Endothelial cell of umbilical vein (primary cell): ENCODE measurements at regions not wholly inside any gene's neighbourhood (a gene's known extent, or its start where the extent isn't known, plus 50 kb on each side); places are given as distances from the start of the nearest gene placed in this dataset.

ENCODE experiments used
- BruUV-seq: library from RNA; stranded (reverse); fragments of 400-500 nt; replicated peaks from 2 replicates; lab custom pipeline; 2021; lab: Mats Ljungman, UMichigan
- CTCF ChIA-PET: fragments of 300-600, 350-600 bp; sonication (Branson Sonifier 250); formaldehyde crosslinking; loops from one replicate; lab custom pipeline; 2021; ENCODE audit warnings: antibody characterized with exemption, inconsistent platforms; lab: Charles Lee
- POLR2A ChIA-PET: fragments of 300-600, 350-600 bp; sonication (Branson Sonifier 250); formaldehyde crosslinking; loops from one replicate; lab custom pipeline; 2021; ENCODE audit warnings: antibody characterized with exemption, inconsistent platforms; lab: Charles Lee
- DNase-seq: peaks from one replicate; pipeline ENCODE4 v3.0.0-alpha.2; 2011; ENCODE audit warnings: low read depth, low spot score
- FAIRE-seq: peaks from 2 replicates; lab custom pipeline; 2011; peaks lifted over from hg19 to GRCh38; lab: Jason Lieb, UNC
- H2AFZ ChIP-seq: 2 replicates; pipeline ENCODE4 v1.6.0; 2012; ENCODE audit warnings: low read depth, low read length, control low read depth, inconsistent platforms
- H3K27ac ChIP-seq: 2 replicates; pipeline ENCODE4 v1.5.1; 2011; ENCODE audit warnings: low read depth, mild to moderate bottlenecking, control low read depth, low read length, moderate library complexity; ENCODE audit not compliant: insufficient read depth
- H3K27me3 ChIP-seq, 2 experiments: 2 replicates each; pipeline versions ENCODE4 v1.6.0 to v1.6.1; 2011; ENCODE audit warnings: low read length in 2 of 2, mixed read lengths in 1 of 2; ENCODE audit not compliant: control insufficient read depth in 2 of 2, insufficient read depth in 2 of 2
- H3K36me3 ChIP-seq, 2 experiments: 2 replicates in 1 of 2; 3 replicates in 1 of 2; pipeline ENCODE4 v1.5.1; 2011; ENCODE audit warnings: low read length in 2 of 2, mild to moderate bottlenecking in 1 of 2, moderate library complexity in 1 of 2; ENCODE audit not compliant: control insufficient read depth in 2 of 2, insufficient read depth in 2 of 2; ENCODE audit errors: extremely low read depth in 1 of 2
- H3K4me1 ChIP-seq: 3 replicates; pipeline ENCODE4 v1.5.1; 2011; ENCODE audit warnings: mild to moderate bottlenecking, low read length; ENCODE audit not compliant: control insufficient read depth, insufficient read depth; ENCODE audit errors: extremely low read depth
- H3K4me2 ChIP-seq: 2 replicates; pipeline ENCODE4 v1.6.1; 2011; ENCODE audit warnings: low read length, control low read depth, mixed read lengths; ENCODE audit not compliant: insufficient read depth
- H3K4me3 ChIP-seq, 3 experiments: fragments of 200-600 bp in 1 of 3; sonication (generic), shearing (Covaris generic) in 1 of 3; replicated peaks in 1 of 3; 2 replicates each; pipeline ENCODE4 v1.5.1; 2011 to 2016; ENCODE audit warnings: control low read depth in 3 of 3, low read length in 3 of 3, mild to moderate bottlenecking in 2 of 3, inconsistent platforms in 1 of 3, low read depth in 1 of 3, moderate library complexity in 1 of 3; ENCODE audit not compliant: insufficient read depth in 1 of 3
- H3K79me2 ChIP-seq: 2 replicates; pipeline ENCODE4 v1.6.0; 2012; ENCODE audit warnings: low read length, inconsistent platforms; ENCODE audit not compliant: control insufficient read depth, insufficient read depth
- H3K9ac ChIP-seq: replicated peaks from 2 replicates; pipeline ENCODE3; 2011; ENCODE audit warnings: low read length, control low read depth; ENCODE audit not compliant: insufficient read depth; ENCODE audit errors: extremely low read depth
- H3K9me1 ChIP-seq: replicated peaks from 3 replicates; pipeline ENCODE4 v1.6.0; 2011; ENCODE audit warnings: mild to moderate bottlenecking, low read length; ENCODE audit not compliant: control insufficient read depth, insufficient read depth; ENCODE audit errors: extremely low read depth
- H3K9me3 ChIP-seq: replicated peaks from 2 replicates; pipeline ENCODE4 v1.5.1; 2012; ENCODE audit warnings: low read length, inconsistent platforms; ENCODE audit not compliant: control insufficient read depth, insufficient read depth
- H4K20me1 ChIP-seq: replicated peaks from 2 replicates; pipeline ENCODE3; 2011; ENCODE audit warnings: mild to moderate bottlenecking, low read length; ENCODE audit not compliant: control insufficient read depth, insufficient read depth; ENCODE audit errors: extremely low read depth
- EZH2 ChIP-seq: IDR thresholded peaks from 2 replicates; pipeline ENCODE4 v1.6.1; 2012; ENCODE audit warnings: borderline replicate concordance, low read depth, mild to moderate bottlenecking, moderate library complexity, low read length, inconsistent platforms; ENCODE audit not compliant: severe bottlenecking
- FOS ChIP-seq: IDR thresholded peaks from 2 replicates; pipeline ENCODE4 v1.6.1; 2011; ENCODE audit warnings: mild to moderate bottlenecking, low read length, moderate library complexity, borderline replicate concordance; ENCODE audit not compliant: insufficient read depth
- GATA2 ChIP-seq: IDR thresholded peaks from 2 replicates; pipeline ENCODE4 v1.7.0; 2011; ENCODE audit warnings: low read depth, mild to moderate bottlenecking, moderate library complexity, mixed read lengths, low read length; ENCODE audit not compliant: insufficient read length, insufficient read depth
- JUN ChIP-seq: IDR thresholded peaks from 2 replicates; pipeline ENCODE4 v1.6.1; 2011; ENCODE audit warnings: borderline replicate concordance, low read depth; ENCODE audit not compliant: insufficient read length, insufficient read depth
- MAX ChIP-seq: IDR thresholded peaks from 2 replicates; pipeline ENCODE4 v1.6.1; 2011; ENCODE audit not compliant: insufficient read depth, insufficient read length
- MYC ChIP-seq: IDR thresholded peaks from one replicate; pipeline ENCODE4 v1.6.1; 2011; ENCODE audit warnings: mild to moderate bottlenecking, low read depth, low read length
- POLR2A ChIP-seq: IDR thresholded peaks from 2 replicates; pipeline ENCODE4 v1.6.1; 2012; ENCODE audit warnings: low read depth, mild to moderate bottlenecking, control low read depth, low read length
- POLR2AphosphoS5 ChIP-seq: IDR thresholded peaks from 2 replicates; pipeline ENCODE4 v1.6.1; 2012; ENCODE audit warnings: low read depth, mild to moderate bottlenecking, control low read depth, low read length, moderate library complexity; ENCODE audit not compliant: insufficient read depth
- dilution Hi-C: fragments of 300-500 bp; cut with MboI; formaldehyde crosslinking; loops from one replicate; pipeline ENCODE4 v1.15.0; 2019; ENCODE audit warnings: low sequenced_read_pairs; ENCODE audit not compliant: extremely low pct_ligation_motif_present
- intact Hi-C: fragments of 100-400 bp; cut with micrococcal nuclease; formaldehyde crosslinking; loops from one replicate; pipeline ENCODE4 v1.10.0; 2022
- TF ChIP-seq, protein P1 (sequence below), 2 donors: IDR thresholded peaks; 1 replicate in 1 of 2; 2 replicates in 1 of 2; pipeline ENCODE4 v1.5.1; 2011; ENCODE audit warnings: low read length in 2 of 2, mild to moderate bottlenecking in 2 of 2, moderate library complexity in 2 of 2, control low read depth in 1 of 2, inconsistent platforms in 1 of 2, low read depth in 1 of 2; ENCODE audit not compliant: insufficient read depth in 1 of 2; ENCODE audit errors: extremely low read depth in 1 of 2

- POLR2A ChIA-PET = no interaction called here
- no peak overlapping the region for H3K27ac ChIP-seq
- H2AFZ ChIP-seq = no peak overlapping the region
These were observed 842.8 kb upstream of the CITED2 start for GRCh38 chr6:140217283-140217682.

More at GRCh38 chr6:140217283-140217682, 842.8 kb upstream of the CITED2 start:
- Histone ChIP-seq H3K9me3 (no peaks in the 10 kb centered on the region), H3K9ac (no peak overlapping the region), H3K79me2 (no peaks in the 10 kb centered on the region), H3K4me2 (no peak overlapping the region), H3K36me3 (no peaks in the 10 kb centered on the region), H3K27me3 (no peaks in the 10 kb centered on the region), H3K4me1 (no peaks in the 10 kb centered on the region), H4K20me1 (no peaks in the 10 kb centered on the region), H3K9me1 (no peaks in the 10 kb centered on the region), H3K4me3 (no peak overlapping the region)
- DNase-seq = no peak
- FAIRE-seq = no peak
- dilution Hi-C loops = no loop called here
- no TSS peak for BruUV-seq
- intact Hi-C loops = loop anchor here (5.0 kb wide), 1 partner anchor 705 kb away; no protein-coding TSS in a partner anchor
- TF ChIP-seq GATA2 (no peak), MAX (no peak), EZH2 (no peak), POLR2AphosphoS5 (no peak), POLR2A (no peak), FOS (no peak), MYC (no peak), JUN (no peak)
- TF ChIP-seq, protein P1, sequence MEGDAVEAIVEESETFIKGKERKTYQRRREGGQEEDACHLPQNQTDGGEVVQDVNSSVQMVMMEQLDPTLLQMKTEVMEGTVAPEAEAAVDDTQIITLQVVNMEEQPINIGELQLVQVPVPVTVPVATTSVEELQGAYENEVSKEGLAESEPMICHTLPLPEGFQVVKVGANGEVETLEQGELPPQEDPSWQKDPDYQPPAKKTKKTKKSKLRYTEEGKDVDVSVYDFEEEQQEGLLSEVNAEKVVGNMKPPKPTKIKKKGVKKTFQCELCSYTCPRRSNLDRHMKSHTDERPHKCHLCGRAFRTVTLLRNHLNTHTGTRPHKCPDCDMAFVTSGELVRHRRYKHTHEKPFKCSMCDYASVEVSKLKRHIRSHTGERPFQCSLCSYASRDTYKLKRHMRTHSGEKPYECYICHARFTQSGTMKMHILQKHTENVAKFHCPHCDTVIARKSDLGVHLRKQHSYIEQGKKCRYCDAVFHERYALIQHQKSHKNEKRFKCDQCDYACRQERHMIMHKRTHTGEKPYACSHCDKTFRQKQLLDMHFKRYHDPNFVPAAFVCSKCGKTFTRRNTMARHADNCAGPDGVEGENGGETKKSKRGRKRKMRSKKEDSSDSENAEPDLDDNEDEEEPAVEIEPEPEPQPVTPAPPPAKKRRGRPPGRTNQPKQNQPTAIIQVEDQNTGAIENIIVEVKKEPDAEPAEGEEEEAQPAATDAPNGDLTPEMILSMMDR (IDR thresholded peaks at IDR 0.05; ENCODE audit: extremely low read depth in 1 of 2, insufficient read depth in 1 of 2, low read depth in 1 of 2, low read length in 2 of 2) = no peak
- CTCF ChIA-PET = no interaction called here
